Erythroblast (primary cell): ENCODE measurements at regions not wholly inside any gene's neighbourhood (a gene's known extent, or its start where the extent isn't known, plus 50 kb on each side); places are given as distances from the start of the nearest gene placed in this dataset.

ENCODE experiments used
- DNase-seq, 2 experiments: peaks; one replicate each; lab custom pipeline; 2025; lab: John Stamatoyannopoulos, UW
- GATA1 ChIP-seq: IDR thresholded peaks from 2 replicates; pipeline ENCODE4 v1.6.1; 2011; ENCODE audit warnings: low read depth, mild to moderate bottlenecking, control low read depth, low read length, moderate library complexity
- POLR2A ChIP-seq: IDR thresholded peaks from 2 replicates; pipeline ENCODE4 v1.6.1; 2011; ENCODE audit warnings: mild to moderate bottlenecking, low read length

DNA sequence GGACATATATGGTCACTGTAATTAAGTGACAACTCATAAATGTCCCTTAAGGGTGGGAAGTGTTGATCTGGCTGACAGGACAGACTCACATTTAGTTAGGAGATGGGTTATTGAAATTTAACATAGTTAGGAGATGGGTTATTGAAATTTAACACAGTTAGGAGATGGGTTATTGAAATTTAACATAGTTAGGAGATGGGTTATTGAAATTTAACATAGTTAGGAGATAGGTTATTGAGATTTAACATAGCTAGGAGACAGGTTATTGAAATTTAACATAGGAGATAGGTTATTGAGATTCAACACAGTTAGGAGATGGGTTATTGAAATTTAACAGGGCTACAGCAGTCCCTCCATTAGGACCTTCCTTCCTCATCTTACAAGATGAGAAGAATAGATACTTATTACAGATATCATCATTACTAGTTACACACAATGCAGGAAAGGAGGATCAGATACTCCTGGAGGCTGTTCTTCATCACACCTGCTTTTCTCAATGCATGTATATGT, 98.5 kb downstream of the MTNR1B start:
- no peak for DNase-seq
- TF ChIP-seq POLR2A (no peak), GATA1 (no peak)

DNA sequence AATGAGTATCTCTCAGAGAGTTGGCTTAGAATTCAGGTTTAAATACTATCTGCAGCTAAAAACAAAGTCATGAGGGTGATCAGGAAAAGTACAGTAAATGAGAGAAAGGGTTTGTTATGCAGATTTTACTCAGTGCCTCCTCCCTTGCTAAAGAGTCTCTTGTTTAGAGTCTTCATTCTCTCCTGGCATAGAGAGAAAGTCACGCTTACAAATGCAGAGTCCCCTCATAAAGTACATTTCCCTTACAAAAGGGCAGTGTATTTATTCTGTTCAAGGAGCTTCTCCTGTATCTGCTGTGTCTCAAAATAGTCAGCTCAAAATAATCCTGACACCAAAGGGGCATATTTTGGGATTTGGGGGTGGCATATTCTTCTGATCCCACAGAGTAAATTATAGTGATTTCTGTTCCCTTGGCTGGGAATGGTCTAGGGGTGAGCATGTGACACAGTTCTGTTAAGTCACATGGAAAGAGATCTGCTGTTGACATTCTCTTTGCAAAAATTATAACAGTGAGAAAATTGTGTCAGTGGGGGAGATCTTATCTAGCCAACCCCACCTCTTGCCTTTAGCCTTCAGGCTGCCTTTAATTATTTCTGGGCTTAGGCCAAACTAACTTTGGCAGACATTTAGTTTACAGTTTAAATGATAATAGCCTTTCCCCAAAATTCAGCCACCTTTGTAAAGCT, 102.9 kb downstream of the MTNR1B start:
- no peak for DNase-seq
- no peak for TF ChIP-seq POLR2A
- TF ChIP-seq GATA1: no peak

DNA sequence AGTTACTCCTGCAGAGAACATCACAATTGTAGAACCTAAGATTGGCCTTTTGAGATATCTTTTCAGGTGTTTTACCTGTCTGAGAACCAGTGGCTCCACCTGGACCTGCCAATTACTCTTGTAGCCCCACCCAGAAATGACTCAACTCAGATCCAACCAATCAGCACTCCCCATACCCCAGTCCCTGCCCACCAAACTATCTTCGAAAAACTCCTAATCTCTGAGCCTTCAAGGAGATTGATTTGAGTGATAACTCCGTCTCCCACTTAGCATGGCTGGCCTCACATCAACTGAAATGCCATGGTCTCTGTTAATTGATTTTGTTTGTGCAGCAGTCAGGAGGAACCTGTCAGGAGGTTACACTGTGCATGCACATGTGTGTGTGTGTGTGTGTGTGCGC, 103.6 kb downstream of the MTNR1B start:
- no peak for TF ChIP-seq POLR2A

GRCh38 chr11:93073508-93074280, 104.2 kb downstream of the MTNR1B start:
- no peak for DNase-seq
- TF ChIP-seq GATA1 (no peak), POLR2A (no peak)

More for the DNA sequence above, 103.6 kb downstream of the MTNR1B start:
- DNase-seq: no peak

DNA sequence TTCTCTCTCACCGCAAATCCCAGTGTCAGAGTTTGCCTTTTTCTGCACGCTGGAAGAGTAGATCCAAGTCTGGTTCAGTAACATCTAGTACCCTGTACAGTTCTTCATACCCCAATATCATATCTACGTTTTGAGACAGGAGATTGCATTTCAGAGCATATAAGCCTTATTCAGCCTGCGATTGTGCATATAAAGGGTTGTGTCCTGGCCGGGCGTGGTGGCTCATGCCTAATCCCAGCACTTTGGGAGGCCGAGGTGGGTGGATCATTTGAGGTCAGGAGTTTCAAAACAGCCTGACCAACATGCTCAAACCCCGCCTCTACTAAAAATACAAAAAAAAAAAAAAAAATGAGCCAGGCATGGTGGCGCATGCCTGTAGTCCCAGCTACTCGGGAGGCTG, 104.9 kb downstream of the MTNR1B start:
- TF ChIP-seq GATA1 (no peak), POLR2A (no peak)
- no peak for DNase-seq

DNA sequence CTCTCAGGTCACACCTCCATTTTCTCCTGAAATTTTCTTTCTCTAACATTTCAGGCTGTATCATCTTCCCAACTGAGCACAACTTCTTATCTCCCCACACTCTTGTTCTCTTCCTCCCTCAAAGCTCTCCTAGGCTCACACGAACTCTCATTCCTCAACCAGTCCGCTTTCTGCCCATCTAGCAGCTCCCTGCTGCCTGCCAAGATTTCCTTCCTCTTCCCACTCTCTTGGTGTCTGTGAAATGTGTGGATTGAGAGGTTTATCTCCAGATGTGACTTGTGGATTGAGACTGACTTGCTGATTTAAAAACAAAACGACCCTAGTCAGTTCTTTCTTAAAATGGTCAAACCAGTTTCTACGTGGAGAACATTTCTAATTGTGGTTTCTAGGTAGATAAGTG, 106.3 kb downstream of the MTNR1B start:
- TF ChIP-seq POLR2A (no peak), GATA1 (no peak)
- no peak for DNase-seq

DNA sequence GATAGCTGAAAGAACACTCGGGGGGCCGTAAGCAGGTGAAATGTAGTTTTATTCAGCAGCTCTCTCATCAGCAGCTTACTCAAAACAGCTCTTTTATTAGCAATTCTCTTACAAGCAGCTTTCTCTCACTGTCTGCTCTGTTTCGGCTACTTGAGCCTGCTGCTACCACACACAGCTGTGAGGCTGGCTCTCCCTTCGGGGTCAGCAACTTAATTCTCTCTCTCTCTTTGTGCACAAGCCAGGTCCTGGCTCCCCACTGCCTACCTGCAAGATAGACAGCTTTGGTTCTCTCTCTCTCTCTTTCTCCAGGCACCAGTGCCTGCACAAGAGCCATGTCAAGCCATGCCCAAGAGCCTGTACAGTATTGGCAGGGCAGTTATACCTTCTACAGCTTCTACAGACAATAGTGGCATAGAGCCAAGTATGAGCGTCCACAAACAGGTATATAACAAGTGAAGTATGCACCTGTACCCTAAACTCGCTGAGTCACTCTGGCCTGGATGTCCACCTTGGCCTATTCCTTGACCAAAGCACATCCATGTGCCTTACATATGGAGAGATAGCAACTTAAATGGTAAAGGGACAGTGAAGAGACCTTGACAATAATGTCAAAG, 110.8 kb downstream of the MTNR1B start:
- TF ChIP-seq POLR2A: no peak
- TF ChIP-seq GATA1: no peak
- DNase-seq: no peak

- DNase-seq: no peak
- TF ChIP-seq POLR2A: no peak
- TF ChIP-seq GATA1: no peak
Observed at GRCh38 chr11:93081694-93082093, 112.2 kb downstream of the MTNR1B start.

- DNase-seq: no peak
Observed at GRCh38 chr11:93082900-93083299, 113.4 kb downstream of the MTNR1B start.

GRCh38 chr11:93084727-93085505, 112.9 kb downstream of the SLC36A4 start:
- DNase-seq: no peak
- TF ChIP-seq GATA1 (no peak), POLR2A (no peak)

More at GRCh38 chr11:93082900-93083299, 113.4 kb downstream of the MTNR1B start:
- TF ChIP-seq POLR2A: no peak
- no peak for TF ChIP-seq GATA1

DNA sequence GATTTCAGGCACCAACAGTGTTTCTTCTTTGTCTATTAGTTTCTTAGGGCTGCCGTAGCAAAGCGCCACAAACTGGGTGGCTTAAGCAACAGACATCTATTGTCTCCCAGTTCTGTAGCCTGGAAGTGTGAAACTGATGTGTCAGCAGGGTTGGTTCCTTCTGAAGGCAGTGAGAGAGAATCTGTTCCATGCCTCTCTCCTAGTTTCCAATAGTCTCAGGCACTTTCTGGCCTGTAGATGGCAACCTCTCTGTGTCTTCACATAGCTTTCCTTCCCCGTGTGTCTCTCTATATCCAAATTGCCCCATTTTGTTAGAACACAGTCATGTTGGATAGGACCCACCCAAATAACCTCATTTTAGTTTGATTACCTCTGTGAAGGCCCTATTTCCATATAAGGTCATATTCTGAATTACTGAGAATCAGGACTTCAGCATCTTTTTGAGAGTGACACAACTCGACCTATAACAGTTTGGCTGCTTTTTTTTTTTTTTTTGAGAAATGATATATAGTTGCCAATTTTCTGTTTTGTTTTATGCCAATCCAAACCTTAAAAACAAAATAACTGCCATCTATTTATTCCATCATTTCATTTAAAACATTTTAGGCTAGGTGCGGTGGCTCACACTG, 108.2 kb downstream of the SLC36A4 start:
- TF ChIP-seq GATA1: no peak
- TF ChIP-seq POLR2A: no peak
- peak; percentile 2 to 8 for DNase-seq
